GM21360 (cell line): ENCODE measurements at regions not wholly inside any gene's neighbourhood (a gene's known extent, or its start where the extent isn't known, plus 50 kb on each side); places are given as distances from the start of the nearest gene placed in this dataset.
"Not testable (repeated sequence)": the region's sequence is repeated elsewhere in the genome, so short reads cannot be mapped to it uniquely, and the experiment has no call there.

Experiments
- ATAC-seq: cut with Tn5 transposase; IDR thresholded peaks from one replicate; pipeline ENCODE4 v1.9.1; 2021; ENCODE audit warnings: mild to moderate bottlenecking, moderate library complexity; ENCODE audit not compliant: unreplicated experiment

DNA sequence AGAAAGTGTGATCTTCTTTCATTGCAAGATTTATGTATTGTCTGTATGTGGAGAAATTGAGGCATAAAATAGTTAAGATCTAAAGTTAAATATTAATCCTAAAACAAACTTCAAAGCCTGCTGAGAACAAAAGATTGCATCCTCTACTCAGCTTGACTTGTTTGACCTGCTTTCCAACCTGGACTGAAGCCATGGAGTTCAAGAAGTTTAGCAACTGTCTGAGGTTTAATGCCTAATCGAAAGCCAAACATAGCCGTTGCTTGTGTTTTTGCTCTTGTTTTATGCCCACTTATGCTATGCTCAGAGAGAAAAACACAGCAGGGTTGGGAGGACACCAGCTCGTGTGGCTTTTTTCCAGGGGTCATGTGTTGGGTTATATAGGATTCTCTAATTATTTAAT is 135.6 kb downstream of the NUFIP1 start:
- ATAC-seq: no peak

DNA sequence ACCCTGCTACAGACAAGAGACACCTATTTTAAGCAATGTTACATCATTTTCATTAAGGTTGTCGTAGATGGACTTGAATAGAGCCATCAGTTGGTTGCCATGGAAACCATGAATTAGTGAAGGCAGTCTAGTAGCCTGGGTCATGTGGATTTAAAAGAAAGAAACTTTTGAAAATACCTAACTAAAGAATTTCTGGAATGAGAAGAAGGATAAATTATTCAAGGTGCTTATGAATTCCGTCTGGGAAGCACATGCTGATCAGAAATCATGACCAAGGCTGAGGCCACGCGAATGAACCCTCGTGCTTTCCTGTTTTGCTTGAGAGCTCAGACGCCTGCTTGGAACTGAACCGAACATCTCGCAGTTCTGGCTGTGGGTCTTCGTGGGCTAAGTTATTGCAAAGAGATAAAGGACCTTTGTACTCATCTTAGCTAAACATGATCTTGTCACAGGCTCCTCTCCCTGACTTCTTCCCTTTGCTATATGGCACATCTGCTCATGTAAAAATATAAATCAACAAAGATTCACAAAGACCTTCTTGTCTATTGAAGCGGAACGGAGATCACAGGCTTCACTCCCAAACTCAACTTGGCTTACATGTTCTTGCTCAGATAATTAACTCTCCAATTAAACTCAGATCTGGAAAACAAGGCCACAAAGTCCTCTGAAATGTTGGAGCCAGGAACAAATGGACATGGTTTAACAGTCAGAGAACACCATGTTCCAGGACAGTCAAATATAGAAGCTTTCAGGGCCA is 140.2 kb downstream of the NUFIP1 start:
- no peak for ATAC-seq

DNA sequence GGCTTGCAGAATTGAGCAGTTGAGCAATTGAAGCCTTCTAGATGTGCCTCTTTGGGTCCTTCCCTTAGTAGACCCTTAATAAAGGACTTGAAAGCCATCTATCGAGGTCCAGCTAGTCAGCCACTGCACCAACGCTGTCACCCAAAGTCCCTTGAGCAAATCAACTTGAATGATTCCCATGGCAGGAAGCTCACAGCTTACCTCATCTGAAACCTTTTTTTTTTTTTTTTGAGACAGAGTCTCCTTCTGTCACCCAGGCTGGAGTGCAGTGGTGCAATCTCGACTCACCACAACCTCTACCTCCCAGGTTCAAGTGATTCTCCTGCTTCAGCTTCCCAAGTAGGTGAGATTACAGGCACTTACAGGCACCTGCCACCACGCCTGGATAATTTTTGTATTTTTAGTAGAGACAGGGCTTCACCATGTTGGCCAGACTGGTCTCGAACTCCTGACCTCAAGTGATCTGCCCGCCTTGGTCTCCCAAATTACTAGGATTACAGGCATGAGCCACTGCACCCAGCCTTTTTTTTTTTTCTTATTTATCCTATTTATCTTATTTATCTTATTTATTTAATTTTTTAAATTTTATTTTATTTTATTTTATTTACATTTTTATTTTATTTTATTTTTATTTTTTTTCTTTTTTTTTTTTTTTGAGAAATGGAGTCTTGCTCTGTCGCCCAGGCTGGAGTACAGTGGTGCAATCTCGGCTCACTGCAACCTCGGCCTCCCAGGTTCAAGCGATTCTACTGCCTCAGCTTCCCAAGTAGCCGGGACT is 143.8 kb downstream of the NUFIP1 start:
- not testable (repeated sequence) for ATAC-seq

GRCh38 chr13:44844786-44845185 is 144.5 kb downstream of the NUFIP1 start:
- ATAC-seq: no peak

DNA sequence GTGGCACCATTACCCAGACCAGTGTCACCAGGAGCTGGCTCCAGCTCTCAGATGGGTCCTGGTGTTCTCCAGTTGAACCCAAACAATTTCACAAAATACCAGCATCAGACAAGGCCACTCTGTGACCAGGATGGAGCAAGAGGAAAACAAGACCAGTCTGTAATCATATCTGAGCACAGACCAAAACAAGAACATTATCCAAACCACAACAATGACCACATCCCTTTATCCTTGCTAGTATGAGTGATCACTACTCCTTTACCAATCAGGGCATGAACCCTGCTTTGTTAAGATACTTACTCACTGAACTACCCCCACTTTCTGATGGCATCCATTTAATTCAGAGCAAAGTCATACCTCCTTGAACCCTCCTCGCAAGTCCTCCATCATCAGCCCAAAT is 145.9 kb downstream of the NUFIP1 start:
- no peak for ATAC-seq

- no peak for ATAC-seq
Measured at GRCh38 chr13:44842158-44842557, 147.1 kb downstream of the NUFIP1 start.

DNA sequence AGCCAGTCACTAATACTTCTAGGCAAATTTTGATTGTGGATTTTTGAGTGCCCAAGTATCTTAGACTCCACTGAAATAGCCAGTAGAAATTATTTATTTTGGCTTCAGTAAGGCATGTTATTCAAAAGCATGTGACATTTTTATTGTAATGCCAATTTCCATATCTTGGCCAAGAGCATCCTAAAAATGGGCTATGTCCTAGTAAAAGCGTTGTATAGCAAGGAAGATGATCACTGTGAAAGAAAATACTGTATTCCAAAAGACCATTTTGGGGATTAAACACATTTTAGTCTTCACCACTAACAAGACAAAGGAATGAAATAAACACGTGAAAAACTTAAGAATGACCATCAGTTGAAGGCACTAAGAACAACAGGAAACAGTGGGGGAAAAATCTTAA is 149.1 kb downstream of the NUFIP1 start:
- ATAC-seq: no peak

DNA sequence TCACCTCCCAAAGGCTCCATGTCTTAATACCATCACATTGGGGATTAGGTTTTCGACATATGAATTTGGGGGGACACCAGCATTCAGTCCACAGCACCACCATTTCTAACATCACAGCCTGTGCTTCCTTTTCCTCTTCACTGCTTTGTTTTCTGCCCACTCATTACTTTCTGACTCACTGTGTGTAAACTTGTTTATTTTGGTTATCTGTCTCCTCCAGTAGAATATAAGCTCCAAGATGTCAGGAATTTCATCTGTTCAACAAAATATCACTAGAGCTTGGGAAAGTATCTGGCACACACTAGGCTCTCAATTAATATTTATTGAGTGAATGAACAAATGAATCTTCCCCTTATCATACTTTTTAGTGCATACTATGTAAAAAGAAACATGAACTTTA is 152.0 kb downstream of the NUFIP1 start:
- no peak for ATAC-seq

DNA sequence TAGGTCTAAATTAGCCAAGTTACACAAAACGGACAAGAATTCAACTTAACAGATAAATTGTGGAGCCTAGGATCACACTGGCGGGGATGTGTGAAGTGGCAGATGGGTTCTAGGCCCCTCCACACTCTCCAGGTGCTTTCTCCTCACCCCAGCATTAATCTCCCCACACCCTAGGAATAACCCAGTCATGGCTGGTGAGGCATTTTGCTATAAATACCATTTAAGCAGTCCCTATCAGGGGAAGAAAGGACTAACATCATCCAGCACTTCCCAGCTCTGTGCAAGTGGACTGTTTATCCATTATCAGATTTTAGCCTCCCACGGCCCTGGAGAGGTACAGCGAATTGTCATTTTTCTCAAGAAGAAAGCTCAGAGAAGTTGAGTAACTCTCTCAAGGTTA is 154.9 kb downstream of the NUFIP1 start:
- ATAC-seq: no peak

DNA sequence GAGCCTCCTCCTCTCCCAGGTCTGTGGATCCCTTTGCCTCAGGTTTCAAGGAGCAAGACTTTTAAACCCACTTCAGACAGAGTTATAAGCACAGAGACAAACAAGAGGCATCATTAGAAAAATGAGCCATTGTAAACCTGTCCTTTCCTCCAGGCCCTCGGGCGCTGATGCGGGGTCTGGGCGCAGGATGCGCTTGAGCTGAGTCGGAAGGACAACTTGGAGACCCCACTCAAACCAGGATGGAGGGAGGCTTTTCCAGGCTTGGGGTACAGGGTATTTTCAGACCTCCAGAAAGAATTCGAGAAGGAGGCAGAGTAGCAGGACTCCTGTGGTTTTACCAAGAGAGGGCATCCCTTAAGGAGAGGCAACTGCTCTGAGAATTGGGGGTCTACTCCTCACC is 155.6 kb downstream of the NUFIP1 start:
- no peak for ATAC-seq

- no peak for ATAC-seq
Measured at GRCh38 chr13:44833139-44833538, 156.1 kb downstream of the NUFIP1 start.

GRCh38 chr13:44826591-44827350 is 162.5 kb downstream of the NUFIP1 start:
- ATAC-seq: no peak

GRCh38 chr13:44825953-44826352 is 163.3 kb downstream of the NUFIP1 start:
- ATAC-seq: no peak

GRCh38 chr13:44823555-44823954 is 165.7 kb downstream of the NUFIP1 start:
- ATAC-seq: not testable (repeated sequence)

- no peak for ATAC-seq
Measured at GRCh38 chr13:44822291-44822690, 167.0 kb downstream of the NUFIP1 start.

GRCh38 chr13:44819772-44820171 is 169.5 kb downstream of the NUFIP1 start:
- ATAC-seq: no peak

DNA sequence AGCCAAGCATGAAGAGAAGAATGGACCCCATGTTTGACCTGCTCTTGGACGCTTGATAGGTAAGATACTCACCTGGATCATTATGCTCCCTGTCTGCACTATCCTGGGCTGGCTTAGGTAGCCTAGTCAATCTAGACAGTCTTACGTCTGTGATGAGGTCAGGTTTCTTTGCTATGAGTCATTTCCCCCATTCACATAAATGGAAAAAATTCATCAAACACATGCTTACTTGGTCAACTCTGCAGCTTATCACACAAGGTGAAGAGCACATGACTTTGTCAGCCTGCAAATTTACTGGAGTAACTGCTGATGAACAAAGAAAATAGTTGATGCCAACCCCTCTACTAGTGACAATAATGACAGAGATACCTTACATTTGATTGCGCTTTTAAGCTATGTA is 170.0 kb downstream of the NUFIP1 start:
- ATAC-seq: no peak

GRCh38 chr13:44818428-44818827 is 170.8 kb downstream of the NUFIP1 start:
- ATAC-seq: no peak

DNA sequence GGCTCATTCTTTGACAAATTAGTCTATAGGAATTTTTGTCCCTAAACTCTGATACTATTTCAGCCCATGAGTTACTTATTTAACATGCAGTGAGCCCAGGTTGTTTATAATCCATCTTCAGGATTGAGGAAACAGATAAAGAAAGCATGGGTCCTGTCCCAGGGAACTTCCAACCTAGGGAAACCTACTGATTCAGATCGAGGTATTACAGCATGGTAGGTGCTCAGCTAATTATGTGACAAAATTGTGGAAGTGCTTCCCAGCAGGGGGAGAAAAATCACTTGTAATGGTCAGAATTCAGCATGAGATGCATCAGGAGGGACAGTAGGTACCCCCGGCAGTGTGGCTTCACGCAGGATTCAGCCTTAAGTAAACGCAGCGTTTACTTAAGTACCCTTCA is 171.3 kb downstream of the NUFIP1 start:
- no peak for ATAC-seq

GRCh38 chr13:44817131-44817671 is 172.1 kb downstream of the NUFIP1 start:
- ATAC-seq: no peak

DNA sequence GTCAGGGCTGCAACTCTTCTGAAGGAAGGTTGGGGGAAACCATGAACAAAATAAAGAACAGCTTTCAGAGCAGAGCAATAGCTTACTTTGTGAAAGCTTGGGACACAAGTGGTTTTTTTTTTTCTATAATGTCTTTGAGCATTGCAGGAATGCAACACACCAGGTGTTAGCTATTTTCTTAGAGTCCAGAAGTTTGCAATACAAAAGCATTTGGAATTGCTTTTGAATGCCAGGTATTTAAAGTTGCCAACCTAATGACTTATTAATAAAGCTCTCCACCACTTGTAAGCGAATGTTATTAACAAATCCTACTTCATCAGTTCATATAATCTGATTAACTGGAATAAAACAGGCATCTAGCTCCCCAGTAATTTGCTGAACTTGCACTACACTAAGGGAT is 172.6 kb downstream of the NUFIP1 start:
- ATAC-seq: no peak
